ENCODE measurements at regions not wholly inside any gene's neighbourhood (a gene's known extent, or its start where the extent isn't known, plus 50 kb on each side); places are given as distances from the start of the nearest gene placed in this dataset.

DNA sequence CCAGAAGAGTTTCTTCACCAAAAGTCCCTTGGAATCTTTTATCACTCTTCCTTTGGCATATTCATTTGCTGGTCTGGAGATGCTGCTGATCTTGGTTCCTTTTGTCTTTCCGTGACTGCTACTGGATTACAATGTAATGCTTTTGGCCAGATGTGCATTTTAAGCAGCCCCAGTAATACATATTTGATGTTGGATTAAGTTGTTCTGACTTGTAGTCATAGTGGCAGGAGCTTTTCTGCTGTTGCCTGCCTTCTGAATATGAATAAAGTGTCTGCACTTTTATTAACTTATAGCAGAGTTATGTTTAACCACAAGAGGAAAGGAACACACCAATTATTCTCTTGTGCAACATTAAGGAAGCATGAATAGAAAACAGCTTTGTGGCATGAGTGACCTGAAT lies 360.0 kb upstream of the DDI1 start:
- no peaks in the 10 kb centered on the region for H3K27me3 ChIP-seq (ENCODE audit: control insufficient read depth, insufficient read depth, low read length)
- no peaks in the 10 kb centered on the region for H3K36me3 ChIP-seq (ENCODE audit: control insufficient read depth, insufficient read depth, low read length)
- no peaks in the 10 kb centered on the region for H3K36me3 Mint-ChIP-seq
- TF ChIP-seq, protein P1, sequence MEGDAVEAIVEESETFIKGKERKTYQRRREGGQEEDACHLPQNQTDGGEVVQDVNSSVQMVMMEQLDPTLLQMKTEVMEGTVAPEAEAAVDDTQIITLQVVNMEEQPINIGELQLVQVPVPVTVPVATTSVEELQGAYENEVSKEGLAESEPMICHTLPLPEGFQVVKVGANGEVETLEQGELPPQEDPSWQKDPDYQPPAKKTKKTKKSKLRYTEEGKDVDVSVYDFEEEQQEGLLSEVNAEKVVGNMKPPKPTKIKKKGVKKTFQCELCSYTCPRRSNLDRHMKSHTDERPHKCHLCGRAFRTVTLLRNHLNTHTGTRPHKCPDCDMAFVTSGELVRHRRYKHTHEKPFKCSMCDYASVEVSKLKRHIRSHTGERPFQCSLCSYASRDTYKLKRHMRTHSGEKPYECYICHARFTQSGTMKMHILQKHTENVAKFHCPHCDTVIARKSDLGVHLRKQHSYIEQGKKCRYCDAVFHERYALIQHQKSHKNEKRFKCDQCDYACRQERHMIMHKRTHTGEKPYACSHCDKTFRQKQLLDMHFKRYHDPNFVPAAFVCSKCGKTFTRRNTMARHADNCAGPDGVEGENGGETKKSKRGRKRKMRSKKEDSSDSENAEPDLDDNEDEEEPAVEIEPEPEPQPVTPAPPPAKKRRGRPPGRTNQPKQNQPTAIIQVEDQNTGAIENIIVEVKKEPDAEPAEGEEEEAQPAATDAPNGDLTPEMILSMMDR (IDR thresholded peaks at IDR 0.05) = no peak
- H3K4me1 ChIP-seq (ENCODE audit: control insufficient read depth, insufficient read depth, low read length) = no peaks in the 10 kb centered on the region
- no peak for DNase-seq
- no peak overlapping the region for H3K27ac ChIP-seq (ENCODE audit: low read length)
- no peaks in the 10 kb centered on the region for H3K9me3 ChIP-seq (ENCODE audit: control insufficient read depth, insufficient read depth, low read length)
- H3K4me3 ChIP-seq (ENCODE audit: low read length) = no peak overlapping the region
- peaks cover 6 to 37% of the 10 kb centered on the region in 2 donors for H3K27me3 Mint-ChIP-seq (ENCODE audit: low read depth in 2 of 2)
- H3K4me3 Mint-ChIP-seq = no peak overlapping the region
- no peak for ATAC-seq
- no peaks in the 10 kb centered on the region for H3K4me1 Mint-ChIP-seq
- no peaks in the 10 kb centered on the region for H3K9me3 Mint-ChIP-seq
- no peak overlapping the region for H3K27ac Mint-ChIP-seq
- 83% methylated on average over 1 of the region's 1 CpG for WGBS (ENCODE audit: insufficient coverage)
- intact Hi-C loops (cut with micrococcal nuclease) = no loop called here

- H3K9me3 ChIP-seq (ENCODE audit: control insufficient read depth, insufficient read depth, low read length) = no peaks in the 10 kb centered on the region
- ATAC-seq = no peak
- H3K36me3 Mint-ChIP-seq = no peaks in the 10 kb centered on the region
- intact Hi-C loops (cut with micrococcal nuclease) = loop anchor here (5.0 kb wide), 1 partner anchor 1321 kb away; no protein-coding TSS in a partner anchor
- H3K27me3 ChIP-seq (ENCODE audit: control insufficient read depth, insufficient read depth, low read length) = no peaks in the 10 kb centered on the region
- no peaks in the 10 kb centered on the region for H3K9me3 Mint-ChIP-seq
- H3K4me3 ChIP-seq (ENCODE audit: low read length) = no peak overlapping the region
- no peak overlapping the region for H3K27ac Mint-ChIP-seq
- 0% methylated on average over 1 of the region's 1 CpG for WGBS (ENCODE audit: insufficient coverage)
- peaks cover 3% of the 10 kb centered on the region for H3K4me1 ChIP-seq (ENCODE audit: control insufficient read depth, insufficient read depth, low read length)
- no peak overlapping the region for H3K27ac ChIP-seq (ENCODE audit: low read length)
- H3K27me3 Mint-ChIP-seq (ENCODE audit: low read depth in 2 of 2) = peaks cover 5 to 20% of the 10 kb centered on the region in 2 donors
- TF ChIP-seq, protein P1 (IDR thresholded peaks at IDR 0.05) = no peak
- no peak overlapping the region for H3K4me3 Mint-ChIP-seq
- no peaks in the 10 kb centered on the region for H3K36me3 ChIP-seq (ENCODE audit: control insufficient read depth, insufficient read depth, low read length)
- DNase-seq = no peak
- H3K4me1 Mint-ChIP-seq = peaks cover 7% of the 10 kb centered on the region in 2 donors
These were observed 355.6 kb upstream of the DDI1 start for GRCh38 chr11:103680826-103681225.

DNA sequence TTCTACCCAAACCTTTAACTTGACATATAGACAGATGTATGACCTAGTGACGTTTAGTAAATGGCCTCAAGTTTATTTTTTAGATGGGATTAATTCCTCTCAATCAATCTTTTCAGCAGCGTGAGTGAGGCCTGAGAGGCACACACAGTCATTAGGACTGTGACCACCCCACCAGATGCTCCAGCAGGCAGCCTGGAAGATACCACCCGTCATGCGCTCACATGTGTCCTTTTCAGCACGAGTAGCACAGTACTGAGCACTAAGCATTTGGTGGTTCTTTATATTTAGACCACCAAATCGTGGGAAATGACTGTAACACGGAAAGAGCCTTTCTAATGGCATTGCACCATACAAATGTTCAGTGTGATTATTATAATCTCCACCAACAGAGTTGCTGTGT lies 354.6 kb upstream of the DDI1 start:
- peaks cover 7% of the 10 kb centered on the region in 2 donors for H3K4me1 Mint-ChIP-seq

More for the DNA sequence above, 354.6 kb upstream of the DDI1 start:
- TF ChIP-seq, protein P1 (IDR thresholded peaks at IDR 0.05) = no peak
- intact Hi-C loops (cut with micrococcal nuclease) = loop anchor here (1.0 to 5.0 kb wide), 3 partner anchors 471 to 1320 kb away; no protein-coding TSS in a partner anchor
- H3K27ac ChIP-seq (ENCODE audit: low read length) = no peak overlapping the region
- H3K9me3 ChIP-seq (ENCODE audit: control insufficient read depth, insufficient read depth, low read length) = no peaks in the 10 kb centered on the region
- no peaks in the 10 kb centered on the region for H3K36me3 Mint-ChIP-seq
- H3K9me3 Mint-ChIP-seq = no peaks in the 10 kb centered on the region
- no peak for DNase-seq
- peaks cover 3% of the 10 kb centered on the region for H3K4me1 ChIP-seq (ENCODE audit: control insufficient read depth, insufficient read depth, low read length)
- no peak overlapping the region for H3K4me3 ChIP-seq (ENCODE audit: low read length)
- peaks cover 2 to 10% of the 10 kb centered on the region in 2 donors for H3K27me3 Mint-ChIP-seq (ENCODE audit: low read depth in 2 of 2)
- peak in 1 of 3 donors; percentile 11 for ATAC-seq
- peak overlapping the region in 1 of 2 donors; percentile 56 for H3K27ac Mint-ChIP-seq
- no peaks in the 10 kb centered on the region for H3K27me3 ChIP-seq (ENCODE audit: control insufficient read depth, insufficient read depth, low read length)
- no peak overlapping the region for H3K4me3 Mint-ChIP-seq
- H3K36me3 ChIP-seq (ENCODE audit: control insufficient read depth, insufficient read depth, low read length) = no peaks in the 10 kb centered on the region
- WGBS (ENCODE audit: insufficient coverage) = 91% methylated on average over 4 of the region's 7 CpGs
